Mucosa of descending colon (tissue), 3 donors: ENCODE measurements at regions not wholly inside any gene's neighbourhood (a gene's known extent, or its start where the extent isn't known, plus 50 kb on each side); places are given as distances from the start of the nearest gene placed in this dataset.
"Not testable (repeated sequence)": the region's sequence is repeated elsewhere in the genome, so short reads cannot be mapped to it uniquely, and the experiment has no call there.

ENCODE experiments used
- ATAC-seq: fragments of 200-7000 bp; cut with Tn5 transposase; one replicate; pipeline ENCODE4 v1.9.1; 2020; ENCODE audit warnings: mild to moderate bottlenecking, moderate library complexity
- DNase-seq, 3 donors: peaks; one replicate each; pipeline ENCODE4 v3.0.0-alpha.2; 2020
- H3K36me3 ChIP-seq: fragments of 200-600 bp; one replicate; pipeline ENCODE4 v1.8.0; 2021; ENCODE audit warnings: low read depth, mild to moderate bottlenecking
- H3K4me1 ChIP-seq: fragments of 200-600 bp; one replicate; pipeline ENCODE4 v1.8.0; 2021; ENCODE audit warnings: low read depth, mild to moderate bottlenecking
- H3K4me3 ChIP-seq: fragments of 200-600 bp; one replicate; pipeline ENCODE4 v1.8.0; 2021; ENCODE audit warnings: mild to moderate bottlenecking
- H3K9me3 ChIP-seq: fragments of 200-600 bp; one replicate; pipeline ENCODE4 v1.8.0; 2021; ENCODE audit warnings: mild to moderate bottlenecking
- intact Hi-C, 2 donors: fragments of 100-400 bp; cut with DNase I in 1 of 2; cut with micrococcal nuclease in 1 of 2; formaldehyde crosslinking; loops; one replicate each; pipeline versions ENCODE4 v1.11.0 to v1.11.1; 2022; cut with DNase I, micrococcal nuclease
- TF ChIP-seq, protein P1 (sequence below): fragments of 200-600 bp; IDR thresholded peaks from one replicate; pipeline ENCODE4 v1.8.0; 2022; ENCODE audit warnings: antibody characterized with exemption, mild to moderate bottlenecking
- donor health status: DM: no; HTN: no; CAD: no; lungs with moderate emphysema.
- donor health status: DM: no; HTN: no; CAD: no.
- donor health status: DM: no; HTN: yes; CAD: no.

DNA sequence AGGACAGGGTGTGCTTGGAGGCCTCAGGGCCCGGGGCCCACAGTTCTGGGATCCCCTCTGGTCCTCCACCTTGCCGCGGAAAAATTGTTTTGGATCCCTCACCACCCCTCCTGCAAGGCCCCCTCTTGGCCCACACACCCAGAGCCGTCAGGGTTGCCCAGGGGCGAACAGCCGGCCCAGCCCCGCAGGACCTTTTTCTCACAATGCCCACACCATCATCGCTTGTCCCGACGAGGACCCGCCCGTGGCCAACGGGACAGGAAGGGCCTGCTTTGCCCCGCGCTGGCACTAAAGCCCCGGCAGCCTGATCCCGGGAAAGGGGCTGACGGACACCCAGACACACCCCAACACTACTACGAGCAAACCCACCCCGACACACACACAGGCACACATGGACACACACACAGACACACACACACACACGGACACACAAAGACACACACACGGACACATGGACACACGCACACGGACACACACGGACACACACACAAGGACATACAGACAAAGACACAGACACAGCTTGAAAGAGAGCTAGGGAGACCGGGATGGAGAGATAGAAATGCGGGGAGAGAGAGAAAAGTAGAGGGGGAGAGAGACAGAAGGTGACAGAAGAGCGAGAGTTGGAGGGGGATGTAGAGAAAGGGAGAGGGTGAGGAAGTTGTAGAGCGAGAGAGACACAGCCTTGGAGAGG, 1493.5 kb upstream of the DEFB115 start:
- no peak for ATAC-seq
- TF ChIP-seq, protein P1, sequence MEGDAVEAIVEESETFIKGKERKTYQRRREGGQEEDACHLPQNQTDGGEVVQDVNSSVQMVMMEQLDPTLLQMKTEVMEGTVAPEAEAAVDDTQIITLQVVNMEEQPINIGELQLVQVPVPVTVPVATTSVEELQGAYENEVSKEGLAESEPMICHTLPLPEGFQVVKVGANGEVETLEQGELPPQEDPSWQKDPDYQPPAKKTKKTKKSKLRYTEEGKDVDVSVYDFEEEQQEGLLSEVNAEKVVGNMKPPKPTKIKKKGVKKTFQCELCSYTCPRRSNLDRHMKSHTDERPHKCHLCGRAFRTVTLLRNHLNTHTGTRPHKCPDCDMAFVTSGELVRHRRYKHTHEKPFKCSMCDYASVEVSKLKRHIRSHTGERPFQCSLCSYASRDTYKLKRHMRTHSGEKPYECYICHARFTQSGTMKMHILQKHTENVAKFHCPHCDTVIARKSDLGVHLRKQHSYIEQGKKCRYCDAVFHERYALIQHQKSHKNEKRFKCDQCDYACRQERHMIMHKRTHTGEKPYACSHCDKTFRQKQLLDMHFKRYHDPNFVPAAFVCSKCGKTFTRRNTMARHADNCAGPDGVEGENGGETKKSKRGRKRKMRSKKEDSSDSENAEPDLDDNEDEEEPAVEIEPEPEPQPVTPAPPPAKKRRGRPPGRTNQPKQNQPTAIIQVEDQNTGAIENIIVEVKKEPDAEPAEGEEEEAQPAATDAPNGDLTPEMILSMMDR = no peak
- intact Hi-C loops = no loop called here
- H3K9me3 ChIP-seq = peaks cover 33% of the 10 kb centered on the region
- no peaks in the 10 kb centered on the region for H3K4me1 ChIP-seq
- no peaks in the 10 kb centered on the region for H3K36me3 ChIP-seq
- H3K4me3 ChIP-seq = no peak overlapping the region
- DNase-seq = no peak

DNA sequence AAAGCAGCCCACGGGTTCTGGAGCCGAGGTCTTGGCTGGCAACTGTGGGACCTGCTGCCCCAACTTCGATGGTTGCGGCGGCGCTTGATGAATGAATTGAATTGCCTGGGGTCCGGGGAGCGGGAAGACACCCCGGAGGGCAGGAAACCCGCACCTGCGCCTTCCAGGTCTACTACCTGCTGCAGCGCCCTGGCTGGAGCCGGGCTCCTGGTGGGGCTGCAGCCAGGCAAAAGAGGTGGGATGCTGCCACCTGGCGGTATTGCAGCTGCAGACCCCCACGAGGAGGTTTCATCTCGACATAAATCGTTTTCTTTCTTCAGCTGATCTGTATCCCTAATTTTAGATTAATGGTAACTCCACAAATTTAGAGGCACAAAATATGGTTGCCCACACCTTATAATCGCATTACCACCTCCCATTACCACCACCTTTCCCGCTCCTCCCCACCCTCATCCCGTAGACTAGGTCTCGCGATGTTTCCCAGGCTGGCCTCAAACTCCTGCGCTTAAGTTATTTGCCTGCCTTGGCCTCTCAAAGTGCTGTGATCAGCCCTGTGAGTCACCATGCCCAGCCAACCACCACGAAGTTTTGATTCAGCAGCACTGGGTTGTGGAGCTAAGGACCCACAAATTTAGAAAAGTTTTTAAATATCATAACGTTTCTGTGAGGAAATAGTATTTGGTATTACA, 1492.4 kb upstream of the DEFB115 start:
- H3K4me1 ChIP-seq, H3K36me3 ChIP-seq, DNase-seq, intact Hi-C loops, ATAC-seq, H3K4me3 ChIP-seq: not testable (repeated sequence)
- H3K9me3 ChIP-seq = peaks cover 37% of the 10 kb centered on the region

DNA sequence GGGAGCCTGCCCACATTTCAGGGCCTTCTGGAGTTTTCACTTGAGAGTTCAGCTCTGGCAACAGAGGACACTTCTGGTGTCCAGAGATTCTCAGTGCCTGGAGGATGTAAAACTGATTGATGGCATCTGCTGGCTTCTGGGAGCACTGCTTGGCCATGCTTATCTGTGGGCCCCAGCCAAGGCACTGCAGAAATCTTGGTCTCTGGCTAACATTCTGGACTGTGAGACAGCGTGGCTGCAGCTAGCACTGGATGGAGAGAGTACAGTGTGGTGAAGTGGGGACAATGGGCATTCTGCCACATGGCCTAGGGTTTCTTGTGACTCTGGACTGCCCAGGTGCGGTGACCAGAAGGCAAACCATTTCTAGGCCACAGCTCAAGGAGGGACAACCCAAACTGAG, 1479.4 kb upstream of the DEFB115 start:
- intact Hi-C loops, H3K36me3 ChIP-seq, H3K4me3 ChIP-seq, H3K4me1 ChIP-seq, ATAC-seq, DNase-seq: not testable (repeated sequence)
- H3K9me3 ChIP-seq = peaks cover 33% of the 10 kb centered on the region

DNA sequence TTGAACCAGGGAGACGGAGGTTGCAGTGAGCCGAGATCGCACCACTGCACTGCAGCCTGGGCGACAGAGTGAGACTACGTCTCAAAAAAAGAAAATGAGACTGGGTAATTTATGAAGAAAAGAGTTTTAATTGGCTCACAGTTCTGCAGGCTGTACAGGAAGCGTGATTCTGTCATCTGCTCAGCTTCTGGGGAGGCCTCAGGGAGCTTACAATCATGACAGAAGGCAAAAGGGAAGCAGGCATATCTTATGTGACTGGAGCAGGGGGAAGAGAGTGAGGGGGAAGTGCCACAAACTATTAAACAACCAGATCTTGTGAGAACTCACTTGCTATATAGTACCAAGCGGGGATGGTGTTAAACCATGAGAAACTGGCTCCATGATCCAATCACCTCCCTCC, 1476.2 kb upstream of the DEFB115 start:
- H3K4me3 ChIP-seq, H3K36me3 ChIP-seq, H3K4me1 ChIP-seq, DNase-seq, ATAC-seq, intact Hi-C loops: not testable (repeated sequence)
- H3K9me3 ChIP-seq = peaks cover 33% of the 10 kb centered on the region

DNA sequence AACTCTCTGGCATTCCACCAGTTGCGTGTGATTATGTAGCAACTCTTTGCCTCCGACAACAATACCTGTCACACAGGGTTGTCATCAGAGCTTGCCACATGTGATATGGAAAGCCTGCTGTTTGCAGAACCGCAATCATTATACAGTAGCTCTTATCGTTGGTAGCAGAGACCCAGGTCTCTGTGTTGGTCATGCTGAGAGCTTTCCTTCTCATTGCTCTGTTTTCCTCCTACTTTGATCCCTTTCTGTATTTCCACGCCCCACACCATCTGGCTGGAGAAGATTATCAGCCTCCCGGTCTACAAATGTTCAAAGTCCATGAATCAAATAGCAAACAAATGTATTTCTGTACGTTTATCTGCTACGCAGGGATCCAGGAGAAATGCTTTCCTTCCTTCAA, 1475.6 kb upstream of the DEFB115 start:
- DNase-seq, H3K36me3 ChIP-seq, intact Hi-C loops, H3K4me3 ChIP-seq, H3K4me1 ChIP-seq, ATAC-seq: not testable (repeated sequence)
- peaks cover 39% of the 10 kb centered on the region for H3K9me3 ChIP-seq

DNA sequence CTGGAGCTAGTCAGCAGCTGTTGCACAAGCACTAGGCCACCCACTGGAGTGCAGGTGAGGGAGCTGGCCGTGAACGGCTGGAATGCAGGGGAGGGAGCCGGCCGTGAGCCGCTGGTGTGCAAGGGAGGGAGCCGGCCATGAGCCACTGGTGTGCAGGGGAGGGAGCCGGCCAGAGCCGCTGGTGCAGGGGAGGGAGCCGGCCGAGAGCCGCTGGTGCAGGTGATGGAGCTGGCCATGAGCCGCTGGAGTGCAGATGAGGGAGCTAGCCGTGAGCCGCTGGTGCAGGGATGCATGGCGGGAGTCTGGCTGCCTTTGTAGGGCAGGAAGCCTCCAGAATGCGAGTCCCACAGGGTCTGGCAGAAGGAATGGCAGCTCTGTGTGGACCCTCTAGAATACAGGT, 1470.0 kb upstream of the DEFB115 start:
- H3K4me1 ChIP-seq, intact Hi-C loops, ATAC-seq: not testable (repeated sequence)

DNA sequence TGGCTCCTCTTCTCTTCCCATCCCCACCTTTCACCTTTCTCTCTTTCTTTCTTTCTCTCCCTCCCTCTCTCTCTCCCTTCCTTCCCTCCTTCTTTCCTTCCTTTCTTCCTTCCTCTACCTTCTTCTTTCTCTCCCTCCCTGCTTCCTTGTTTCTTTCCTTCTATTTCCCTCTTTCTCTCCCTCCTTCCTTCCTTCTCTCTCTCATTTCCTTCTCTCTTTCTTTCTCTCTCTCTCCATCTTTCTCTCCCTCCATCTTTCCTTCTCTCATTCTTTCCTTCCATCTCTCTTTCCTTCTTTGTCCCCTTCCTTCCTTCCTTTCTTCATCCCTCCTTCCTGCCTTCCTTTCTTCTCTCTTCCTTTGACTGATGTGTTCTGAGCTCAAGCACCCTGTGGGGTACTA, 1467.0 kb upstream of the DEFB115 start:
- TF ChIP-seq, protein P1 = no peak
- DNase-seq (no peak), ATAC-seq (no peak)
- intact Hi-C loops = no loop called here
- no peaks in the 10 kb centered on the region for H3K4me1 ChIP-seq
- H3K9me3 ChIP-seq = peaks cover 49% of the 10 kb centered on the region
- no peaks in the 10 kb centered on the region for H3K36me3 ChIP-seq
- no peak overlapping the region for H3K4me3 ChIP-seq

More for the DNA sequence above, 1470.0 kb upstream of the DEFB115 start:
- not testable (repeated sequence) for H3K4me3 ChIP-seq, DNase-seq, H3K36me3 ChIP-seq
- H3K9me3 ChIP-seq = peaks cover 44% of the 10 kb centered on the region

DNA sequence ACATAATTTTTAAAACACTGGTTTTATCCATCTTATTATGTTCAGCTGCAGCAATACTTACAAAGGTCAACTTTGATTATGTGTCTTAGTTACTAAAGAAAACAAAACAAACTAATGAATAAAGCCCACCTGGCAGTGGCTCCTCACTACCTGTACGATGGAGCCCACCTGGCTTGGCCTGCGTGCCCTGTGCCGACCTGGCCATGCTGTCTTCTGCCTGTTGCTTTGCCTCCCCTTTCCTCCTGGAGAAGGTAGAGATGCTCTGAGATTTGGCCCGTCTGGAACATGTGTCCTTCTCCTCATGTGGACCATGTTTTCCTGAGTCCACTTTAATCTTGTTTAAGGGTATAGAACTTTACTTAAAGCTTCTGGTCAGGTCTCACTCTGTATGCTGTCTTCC, 1426.0 kb upstream of the DEFB115 start:
- ATAC-seq, H3K4me3 ChIP-seq: not testable (repeated sequence)

DNA sequence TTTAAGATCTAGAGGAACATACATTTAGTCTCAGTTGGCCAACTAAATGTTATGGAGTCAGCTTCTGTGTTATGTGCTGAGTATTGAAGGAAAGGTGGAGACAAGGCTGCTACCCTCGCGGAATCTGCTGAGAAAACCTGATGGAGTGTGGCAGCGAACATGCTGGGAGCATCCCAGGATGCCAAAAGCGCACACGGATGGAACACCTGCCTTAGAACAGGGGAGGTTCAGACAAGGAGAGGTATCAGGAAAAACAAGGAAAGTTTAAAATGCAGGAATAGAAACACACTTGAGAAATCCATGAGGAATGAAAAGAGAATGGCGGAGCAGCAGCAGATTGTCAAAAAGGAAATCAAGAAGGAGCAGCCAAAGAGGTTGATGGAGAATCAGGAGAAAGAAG, 1389.5 kb upstream of the DEFB115 start:
- ATAC-seq, H3K4me3 ChIP-seq, H3K4me1 ChIP-seq, H3K36me3 ChIP-seq, intact Hi-C loops: not testable (repeated sequence)
- H3K9me3 ChIP-seq = peaks cover 32% of the 10 kb centered on the region
- peak in 1 of 3 donors; percentile 18 for DNase-seq

More for the DNA sequence above, 1426.0 kb upstream of the DEFB115 start:
- peaks cover 29% of the 10 kb centered on the region for H3K9me3 ChIP-seq
- H3K36me3 ChIP-seq, DNase-seq, H3K4me1 ChIP-seq, intact Hi-C loops: not testable (repeated sequence)

DNA sequence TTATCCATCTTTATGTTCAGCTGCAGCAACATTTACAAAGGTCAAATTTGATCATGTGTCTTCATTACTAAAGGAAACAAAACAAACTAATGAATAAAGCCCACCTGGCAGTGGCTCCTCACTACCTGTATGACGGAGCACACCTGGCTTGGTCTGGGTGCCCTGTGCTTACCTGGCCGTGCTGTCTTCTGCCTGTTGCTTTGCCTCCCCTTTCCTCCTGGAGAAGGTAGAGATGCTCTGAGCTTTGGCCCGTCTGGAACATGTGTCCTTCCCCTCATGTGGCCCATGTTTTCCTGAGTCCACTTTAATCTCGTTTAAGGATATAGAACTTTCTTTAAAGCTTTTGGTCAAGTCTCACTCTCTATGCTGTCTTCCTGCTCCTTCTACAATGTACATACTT, 1388.8 kb upstream of the DEFB115 start:
- DNase-seq, ATAC-seq, H3K4me3 ChIP-seq, intact Hi-C loops, H3K4me1 ChIP-seq, H3K36me3 ChIP-seq: not testable (repeated sequence)
- peaks cover 35% of the 10 kb centered on the region for H3K9me3 ChIP-seq

DNA sequence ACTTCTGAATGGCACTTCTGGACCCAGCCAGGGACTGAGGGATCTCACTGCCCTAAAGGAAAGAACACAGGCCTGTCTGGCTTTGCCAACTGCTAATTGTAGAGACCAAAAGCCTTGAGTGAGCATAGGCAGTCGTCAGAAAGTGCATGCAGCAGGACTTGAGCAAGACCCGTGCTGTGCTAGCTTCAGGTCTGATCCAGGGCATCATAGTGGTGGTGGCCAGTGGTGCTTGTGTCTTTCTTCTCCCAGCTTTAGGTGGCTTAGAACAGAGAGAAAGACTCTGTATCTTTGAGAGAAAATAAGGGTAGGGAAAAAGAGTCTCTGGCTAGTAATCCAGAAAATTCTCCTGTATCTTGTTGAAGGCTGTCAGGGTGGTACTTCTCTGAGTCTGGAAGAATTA, 1385.6 kb upstream of the DEFB115 start:
- peaks cover 56% of the 10 kb centered on the region for H3K9me3 ChIP-seq
- H3K4me1 ChIP-seq, H3K4me3 ChIP-seq, H3K36me3 ChIP-seq, intact Hi-C loops, ATAC-seq: not testable (repeated sequence)
- peak in 1 of 3 donors; percentile 31 for DNase-seq
